NOMO-1 treated with DMSO at 0.1 percent for 48 hours (cell line): ENCODE measurements at regions not wholly inside any gene's neighbourhood (a gene's known extent, or its start where the extent isn't known, plus 50 kb on each side); places are given as distances from the start of the nearest gene placed in this dataset.
A peak's percentile ranks its signal among the peaks of the same experiment; 100 is the strongest.
"Not testable (repeated sequence)": the region's sequence is repeated elsewhere in the genome, so short reads cannot be mapped to it uniquely, and the experiment has no call there.

ENCODE experiments used
- DNase-seq: peaks from one replicate; lab custom pipeline; 2025; ENCODE audit not compliant: unreplicated experiment; lab: John Stamatoyannopoulos, UW

GRCh38 chr12:17015501-17015900, 409.5 kb upstream of the LMO3 start:
- DNase-seq: no peak

DNA sequence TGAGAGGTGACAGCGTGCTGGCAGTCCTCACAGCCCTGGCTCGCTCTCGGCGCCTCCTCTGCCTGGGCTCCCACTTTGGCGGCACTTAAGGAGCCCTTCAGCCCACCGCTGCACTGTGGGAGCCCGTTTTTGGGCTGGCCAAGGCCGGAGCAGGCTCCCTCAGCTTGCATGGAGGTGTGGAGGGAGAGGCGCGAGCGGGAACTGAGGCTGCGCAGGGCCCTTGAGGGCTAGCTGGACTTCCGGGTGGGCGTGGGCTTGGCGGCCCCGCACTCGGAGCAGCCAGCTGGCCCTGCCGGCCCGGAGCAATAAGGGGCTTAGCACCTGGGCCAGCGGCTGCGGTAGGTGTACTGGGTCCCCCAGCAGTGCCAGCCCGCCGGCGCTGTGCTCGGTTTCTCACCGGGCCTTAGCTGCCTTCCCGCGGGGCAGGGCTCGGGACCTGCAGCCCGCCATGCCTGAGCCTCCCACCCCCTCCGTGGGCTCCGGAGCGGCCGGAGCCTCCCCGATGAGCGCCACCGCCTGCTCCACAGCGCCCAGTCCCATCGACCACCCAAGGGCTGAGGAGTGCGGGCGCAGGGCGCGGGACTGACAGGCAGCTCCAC, 401.6 kb upstream of the LMO3 start:
- not testable (repeated sequence) for DNase-seq

GRCh38 chr12:16998538-16998937, 392.6 kb upstream of the LMO3 start:
- not testable (repeated sequence) for DNase-seq

DNA sequence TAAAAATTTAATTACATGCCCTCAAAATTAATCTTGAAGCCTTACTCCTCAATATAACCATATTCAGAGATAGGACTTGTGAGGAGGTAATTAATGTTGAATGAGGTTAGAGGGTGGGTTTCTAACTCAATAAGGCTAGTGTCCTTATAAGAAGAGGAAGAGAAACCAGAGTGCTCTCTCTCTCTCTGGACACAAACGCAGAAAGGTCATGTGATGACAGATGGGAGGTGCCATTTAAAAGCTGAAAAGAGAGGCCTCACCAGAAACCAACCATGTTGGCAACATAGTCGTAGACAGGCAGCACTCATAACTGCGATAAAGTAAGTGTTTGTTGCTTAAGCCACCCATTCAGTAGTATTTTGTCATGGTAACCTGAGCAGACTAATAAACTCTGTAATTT, 378.5 kb upstream of the LMO3 start:
- peak; percentile 32 for DNase-seq

DNA sequence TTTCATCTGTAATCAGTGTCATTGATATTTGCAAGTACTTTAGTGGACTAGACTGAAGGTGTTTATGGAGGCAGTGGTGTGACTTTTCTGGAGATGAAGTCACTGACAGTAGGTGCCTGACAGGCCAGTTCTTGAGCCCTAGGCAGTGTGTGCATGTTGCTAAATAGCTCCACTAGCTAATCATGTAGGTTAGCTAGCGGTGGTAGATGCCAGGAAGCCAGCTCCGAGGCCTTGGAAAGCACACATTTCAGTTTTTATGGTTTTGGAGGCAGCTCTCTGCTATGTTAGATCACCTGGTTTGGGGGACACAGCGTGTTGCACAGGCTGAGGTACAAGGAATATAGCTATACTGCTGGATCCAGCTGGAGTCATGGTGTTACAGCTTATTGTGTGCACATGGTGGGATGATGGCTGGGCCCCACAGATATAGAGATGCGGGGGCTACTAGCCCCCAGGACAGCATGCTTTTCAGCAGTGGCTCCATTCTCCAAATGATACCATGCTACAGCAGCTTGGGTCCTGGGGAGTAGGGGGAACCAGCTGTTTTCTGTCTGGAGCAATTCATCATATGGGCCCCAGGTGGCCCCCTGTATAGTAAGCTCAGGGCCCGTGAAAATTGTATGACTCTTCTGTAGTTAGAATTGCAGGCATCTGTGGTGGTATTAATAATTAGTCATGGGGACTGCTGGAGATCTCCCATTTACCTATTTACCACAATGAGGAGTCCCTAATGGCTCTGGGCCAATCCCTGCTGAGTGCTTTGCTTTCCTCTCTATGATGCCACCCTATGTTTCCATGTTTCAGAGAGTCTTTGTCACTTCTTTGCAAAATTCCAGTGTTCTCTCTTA, 367.2 kb upstream of the LMO3 start:
- DNase-seq: no peak

DNA sequence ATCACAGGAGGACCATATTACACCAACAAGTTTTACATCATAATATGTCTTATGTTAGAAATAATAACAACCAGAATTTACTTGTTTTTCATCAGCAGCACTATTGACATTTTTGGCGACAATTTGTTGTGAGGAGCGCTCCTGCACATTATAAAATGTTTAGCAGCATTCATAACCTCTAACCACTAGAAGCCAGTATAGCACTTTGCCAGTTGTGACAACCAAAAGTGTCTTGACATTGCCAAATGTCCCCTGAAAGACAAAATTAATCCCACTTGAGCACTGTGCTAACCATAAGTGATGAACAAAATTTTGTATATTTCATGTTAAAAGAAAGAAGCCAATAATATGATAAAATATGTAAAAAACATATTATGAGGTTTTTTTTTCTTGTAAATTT, 356.9 kb upstream of the LMO3 start:
- no peak for DNase-seq

DNA sequence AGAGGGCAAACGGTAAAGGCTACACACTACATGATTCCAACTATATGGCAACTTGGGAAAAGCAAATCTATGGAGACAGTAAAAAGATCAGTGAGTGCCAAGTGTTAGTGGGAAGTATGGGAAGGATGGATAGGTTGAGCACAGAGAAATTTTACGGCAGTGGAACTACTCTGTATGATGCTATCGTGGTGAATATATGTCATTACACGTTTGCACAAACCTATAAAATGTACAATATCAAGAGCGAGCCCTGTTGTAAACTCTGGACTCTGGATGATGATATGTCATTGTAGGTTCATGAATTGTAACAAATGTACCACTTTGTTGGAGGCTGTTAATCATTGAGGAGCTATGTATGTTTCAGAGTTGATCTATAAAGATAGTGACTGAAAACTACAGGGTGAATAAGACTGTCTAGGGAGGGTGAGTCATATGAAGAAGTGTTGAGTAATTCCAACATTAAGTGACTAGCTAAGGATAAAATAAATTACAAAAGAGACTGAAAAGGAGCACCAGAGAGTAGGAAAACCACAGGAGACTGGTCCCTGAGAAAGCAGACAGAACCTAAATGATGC, 349.2 kb upstream of the LMO3 start:
- DNase-seq: no peak

GRCh38 chr12:16949871-16950667, 344.1 kb upstream of the LMO3 start:
- DNase-seq: no peak

- no peak for DNase-seq
Observed at GRCh38 chr12:16949371-16949770, 343.4 kb upstream of the LMO3 start.

DNA sequence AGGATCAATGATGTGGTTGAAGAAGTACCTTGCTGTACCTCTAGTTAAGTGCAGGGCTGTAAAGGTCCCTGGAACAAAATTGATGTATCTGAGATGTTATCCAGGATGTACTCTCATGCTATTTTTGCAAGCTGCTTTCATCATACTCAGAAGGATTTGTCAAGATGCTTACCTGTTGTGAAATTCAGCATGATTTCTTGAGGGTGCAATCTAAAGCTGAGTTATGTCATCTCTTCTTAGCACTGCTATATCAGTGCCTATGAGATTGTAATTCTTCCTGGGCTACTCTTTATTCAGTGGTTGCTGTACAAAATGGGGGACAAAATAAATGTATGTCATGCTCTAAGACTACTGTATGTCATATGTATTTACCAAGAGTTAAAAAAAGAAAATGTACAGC, 340.7 kb upstream of the LMO3 start:
- no peak for DNase-seq

DNA sequence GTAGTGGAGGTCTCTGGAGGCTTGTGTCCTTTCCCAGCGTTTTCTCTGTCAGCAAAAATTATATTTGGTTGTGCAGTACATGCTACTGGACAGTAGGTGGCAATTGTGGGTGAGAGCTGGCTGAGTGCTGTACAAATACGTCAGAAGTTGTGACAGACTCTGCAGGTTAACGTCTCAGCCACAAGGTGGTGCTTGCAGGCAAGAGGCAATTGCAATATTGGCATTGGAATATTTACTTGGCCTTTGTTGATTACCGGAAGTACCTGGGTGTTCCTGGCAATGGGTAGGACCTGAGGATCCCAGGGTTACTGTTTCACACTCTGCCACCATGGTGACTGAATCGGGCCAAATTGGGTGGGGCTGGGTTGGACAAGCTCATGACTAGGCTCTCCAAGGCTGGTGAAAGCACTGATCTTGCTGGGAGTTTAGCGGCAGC, 333.9 kb upstream of the LMO3 start:
- peak; percentile 73 for DNase-seq

GRCh38 chr12:16927259-16927658, 321.3 kb upstream of the LMO3 start:
- no peak for DNase-seq

DNA sequence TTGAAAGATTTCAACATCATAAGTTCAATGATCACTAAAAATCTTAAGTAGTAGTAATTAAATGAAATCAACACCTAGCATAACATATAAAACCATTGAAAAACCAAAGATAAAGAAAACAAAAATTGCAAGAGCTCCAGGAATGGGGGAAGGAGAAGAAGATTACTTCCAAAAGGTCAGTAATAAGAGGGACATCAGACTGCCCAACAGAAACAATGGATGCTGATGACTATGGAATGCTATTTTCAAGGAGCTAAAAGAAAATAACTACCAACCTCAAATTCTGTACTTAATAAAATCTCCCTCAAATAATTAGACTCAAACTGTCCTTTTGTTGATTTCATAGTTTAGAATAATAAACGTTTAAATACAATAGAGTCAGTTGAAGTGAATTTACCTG, 314.5 kb upstream of the LMO3 start:
- no peak for DNase-seq

DNA sequence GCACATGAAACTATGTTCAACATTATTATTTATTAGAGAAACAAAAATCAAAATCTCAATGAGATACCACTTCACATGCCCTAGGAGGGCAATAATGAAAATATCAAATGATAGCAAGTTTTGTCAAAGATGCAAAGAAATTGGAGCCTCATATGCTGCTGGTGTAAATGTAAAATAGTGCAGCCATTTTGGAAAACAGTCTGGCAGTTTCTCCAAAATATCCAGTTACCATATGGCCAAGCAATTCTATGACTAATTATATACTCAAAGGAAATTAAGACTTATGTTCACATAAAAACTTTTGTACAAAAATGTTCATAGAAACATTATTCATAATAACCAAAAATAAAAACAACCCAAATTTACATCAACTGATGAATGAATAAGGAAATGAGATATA, 313.6 kb upstream of the LMO3 start:
- no peak for DNase-seq

- no peak for DNase-seq
Observed at GRCh38 chr12:16914853-16915252, 308.9 kb upstream of the LMO3 start.

DNA sequence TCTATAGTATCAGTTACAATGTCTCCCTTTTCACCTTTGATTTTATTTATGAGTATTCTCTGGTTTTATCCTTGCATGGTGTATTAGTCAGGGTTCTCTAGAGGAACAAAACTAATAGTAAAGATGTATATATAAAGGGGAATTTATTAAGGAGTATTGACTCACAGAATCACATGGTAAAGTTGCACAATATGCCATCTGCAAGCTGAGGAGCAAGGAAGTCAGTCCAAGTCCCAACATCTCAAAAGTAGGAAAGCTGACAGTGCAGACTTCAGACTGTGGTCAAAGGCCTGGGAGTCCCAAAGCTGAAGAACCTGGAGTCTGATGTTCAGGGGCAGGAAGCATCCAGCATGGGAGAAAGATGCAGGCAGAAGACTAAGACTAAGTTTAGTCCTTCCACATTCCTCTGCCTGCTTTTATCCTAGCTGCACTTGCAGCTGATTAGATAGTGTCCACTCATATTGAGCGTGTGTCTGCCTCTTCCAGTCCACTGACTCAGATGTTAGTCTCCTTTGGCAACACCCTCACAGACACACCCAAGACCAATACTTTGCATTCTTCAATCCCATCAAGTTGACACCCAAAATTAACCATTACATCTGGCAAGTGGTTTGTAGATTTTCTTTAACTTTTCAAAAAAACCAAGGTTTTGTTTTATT, 308.0 kb upstream of the LMO3 start:
- DNase-seq: no peak

DNA sequence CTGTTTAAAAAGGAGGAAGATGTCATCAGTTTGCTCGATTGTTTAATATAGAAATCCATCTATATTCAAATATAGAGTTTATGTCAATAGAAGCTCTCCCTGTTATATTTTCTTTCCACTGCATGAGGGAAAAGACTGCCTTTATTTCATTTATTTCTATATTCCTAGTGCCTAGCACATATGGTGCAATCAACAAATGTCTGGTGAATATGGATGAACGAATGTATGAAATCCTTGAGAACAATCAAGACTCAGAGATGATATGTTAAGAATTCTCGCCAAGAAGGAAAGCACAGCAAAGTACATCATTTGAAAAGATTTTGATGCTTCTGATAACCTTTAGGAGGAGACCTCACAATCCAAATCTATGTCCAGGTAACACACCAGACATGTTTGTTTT, 296.0 kb upstream of the LMO3 start:
- no peak for DNase-seq

GRCh38 chr12:16893426-16893825, 287.5 kb upstream of the LMO3 start:
- no peak for DNase-seq

GRCh38 chr12:16891673-16892072, 285.7 kb upstream of the LMO3 start:
- DNase-seq: no peak

DNA sequence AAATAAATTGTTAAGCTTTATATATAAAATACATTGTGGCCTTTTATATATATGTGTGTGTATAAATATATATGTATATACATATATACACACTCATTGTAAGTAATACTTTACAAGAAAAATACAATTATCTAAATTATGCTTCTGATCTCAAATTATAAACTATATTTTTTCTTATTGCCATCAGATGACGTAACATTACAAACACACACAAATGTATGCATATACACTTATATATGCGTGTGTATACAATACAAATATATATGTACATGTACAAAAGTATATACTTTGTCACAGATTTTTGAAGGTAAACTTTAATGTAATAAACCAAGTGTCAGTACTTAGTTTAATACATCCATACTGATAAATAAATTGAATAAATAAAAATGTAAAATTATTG, 278.9 kb upstream of the LMO3 start:
- no peak for DNase-seq

DNA sequence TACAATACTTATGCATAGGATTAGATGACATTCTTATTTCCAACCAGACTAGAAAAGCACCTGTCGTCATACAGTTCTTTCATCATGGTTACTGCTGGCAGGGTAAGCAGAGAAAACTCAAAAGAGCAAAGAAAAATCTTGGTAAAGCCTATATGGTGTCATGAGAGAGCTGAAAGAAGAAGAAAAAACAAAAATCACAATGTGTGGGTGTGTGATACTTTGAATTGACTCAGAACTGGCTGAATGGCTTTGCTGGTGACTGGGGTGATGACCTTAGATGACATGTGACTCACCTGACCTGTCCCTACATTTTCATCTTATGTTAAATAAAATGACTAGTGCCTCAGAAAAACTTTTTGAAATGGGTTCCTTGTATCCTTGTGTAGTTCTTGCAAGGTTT, 278.1 kb upstream of the LMO3 start:
- DNase-seq: no peak
